Right lung (tissue), 2 donors: ENCODE measurements at regions not wholly inside any gene's neighbourhood (a gene's known extent, or its start where the extent isn't known, plus 50 kb on each side); places are given as distances from the start of the nearest gene placed in this dataset.

Source experiments
- DNase-seq, 2 donors: peaks; one replicate each; pipeline ENCODE4 v3.0.0-alpha.2; 2013

- DNase-seq, result no peak
These were observed 105.6 kb upstream of the PTPN1 start for GRCh38 chr20:50404419-50405234.

GRCh38 chr20:50405235-50405914 lies 104.8 kb upstream of the PTPN1 start:
- DNase-seq, result no peak

GRCh38 chr20:50405915-50406609 lies 104.1 kb upstream of the PTPN1 start:
- no peak for DNase-seq

- DNase-seq, result no peak
These were observed 103.5 kb upstream of the PTPN1 start for GRCh38 chr20:50406610-50407136.

GRCh38 chr20:50408526-50409364 lies 101.4 kb upstream of the PTPN1 start:
- no peak for DNase-seq

- DNase-seq, result peak; percentile 58 to 67
These were observed 100.7 kb upstream of the PTPN1 start for GRCh38 chr20:50409495-50409894.

GRCh38 chr20:50410343-50410742 lies 99.8 kb upstream of the PTPN1 start:
- DNase-seq, result no peak

GRCh38 chr20:50412069-50412468 lies 98.1 kb upstream of the PTPN1 start:
- no peak for DNase-seq

GRCh38 chr20:50412499-50412898 lies 97.7 kb upstream of the PTPN1 start:
- DNase-seq, result no peak

- no peak for DNase-seq
These were observed 97.1 kb upstream of the PTPN1 start for GRCh38 chr20:50413088-50413500.

- DNase-seq, result peak; percentile 55 to 63
These were observed 95.1 kb upstream of the PTPN1 start for GRCh38 chr20:50415021-50415515.

GRCh38 chr20:50415516-50416268 lies 94.5 kb upstream of the PTPN1 start:
- peak; percentile 97 to 98 for DNase-seq

- no peak for DNase-seq
These were observed 93.7 kb upstream of the PTPN1 start for GRCh38 chr20:50416269-50417022.

GRCh38 chr20:50417023-50417329 lies 93.2 kb upstream of the PTPN1 start:
- DNase-seq, result no peak

GRCh38 chr20:50417484-50418235 lies 92.5 kb upstream of the PTPN1 start:
- no peak for DNase-seq

- DNase-seq, result no peak
These were observed 91.1 kb upstream of the PTPN1 start for GRCh38 chr20:50418890-50419642.

GRCh38 chr20:50420380-50420779 lies 89.8 kb upstream of the PTPN1 start:
- no peak for DNase-seq
